ENCODE measurements at regions not wholly inside any gene's neighbourhood (a gene's known extent, or its start where the extent isn't known, plus 50 kb on each side); places are given as distances from the start of the nearest gene placed in this dataset.

DNA sequence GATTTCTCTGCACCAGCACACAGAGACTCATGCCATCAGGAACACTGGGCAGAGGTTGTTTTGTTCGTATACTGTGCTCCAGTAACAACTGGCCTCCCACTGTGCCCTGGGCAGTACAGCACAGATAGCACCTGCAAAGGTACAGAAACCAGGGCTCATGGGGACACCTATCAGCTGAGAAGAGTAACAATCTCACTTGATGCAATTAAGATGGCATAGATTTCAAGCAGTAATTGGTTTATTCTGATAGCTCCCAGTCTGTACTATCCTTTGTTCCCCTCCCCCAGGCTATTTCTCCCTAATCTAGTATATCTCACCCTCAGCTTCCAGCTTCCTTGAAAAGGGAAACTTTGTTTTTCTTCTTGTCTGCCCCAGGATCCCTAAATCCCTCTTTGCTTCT is 343.9 kb upstream of the MMADHC start:
- TF ChIP-seq, protein P1, sequence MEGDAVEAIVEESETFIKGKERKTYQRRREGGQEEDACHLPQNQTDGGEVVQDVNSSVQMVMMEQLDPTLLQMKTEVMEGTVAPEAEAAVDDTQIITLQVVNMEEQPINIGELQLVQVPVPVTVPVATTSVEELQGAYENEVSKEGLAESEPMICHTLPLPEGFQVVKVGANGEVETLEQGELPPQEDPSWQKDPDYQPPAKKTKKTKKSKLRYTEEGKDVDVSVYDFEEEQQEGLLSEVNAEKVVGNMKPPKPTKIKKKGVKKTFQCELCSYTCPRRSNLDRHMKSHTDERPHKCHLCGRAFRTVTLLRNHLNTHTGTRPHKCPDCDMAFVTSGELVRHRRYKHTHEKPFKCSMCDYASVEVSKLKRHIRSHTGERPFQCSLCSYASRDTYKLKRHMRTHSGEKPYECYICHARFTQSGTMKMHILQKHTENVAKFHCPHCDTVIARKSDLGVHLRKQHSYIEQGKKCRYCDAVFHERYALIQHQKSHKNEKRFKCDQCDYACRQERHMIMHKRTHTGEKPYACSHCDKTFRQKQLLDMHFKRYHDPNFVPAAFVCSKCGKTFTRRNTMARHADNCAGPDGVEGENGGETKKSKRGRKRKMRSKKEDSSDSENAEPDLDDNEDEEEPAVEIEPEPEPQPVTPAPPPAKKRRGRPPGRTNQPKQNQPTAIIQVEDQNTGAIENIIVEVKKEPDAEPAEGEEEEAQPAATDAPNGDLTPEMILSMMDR (IDR thresholded peaks at IDR 0.05) = no peak
- no peak for TF ChIP-seq POLR2A (IDR thresholded peaks at IDR 0.05)
